GM21381 (cell line): ENCODE measurements at regions not wholly inside any gene's neighbourhood (a gene's known extent, or its start where the extent isn't known, plus 50 kb on each side); places are given as distances from the start of the nearest gene placed in this dataset.
"Not testable (repeated sequence)": the region's sequence is repeated elsewhere in the genome, so short reads cannot be mapped to it uniquely, and the experiment has no call there.

ENCODE experiments used
- ATAC-seq: cut with Tn5 transposase; IDR thresholded peaks from one replicate; pipeline ENCODE4 v1.9.1; 2021; ENCODE audit warnings: mild to moderate bottlenecking, moderate library complexity; ENCODE audit not compliant: unreplicated experiment

GRCh38 chr7:124643311-124643811 lies 122.2 kb downstream of the GPR37 start:
- no peak for ATAC-seq

GRCh38 chr7:124635416-124635815 lies 130.2 kb downstream of the GPR37 start:
- ATAC-seq: no peak

GRCh38 chr7:124633740-124634139 lies 131.9 kb downstream of the GPR37 start:
- no peak for ATAC-seq

GRCh38 chr7:124630395-124630794 lies 135.2 kb downstream of the GPR37 start:
- no peak for ATAC-seq

GRCh38 chr7:124618871-124619270 lies 146.7 kb downstream of the GPR37 start:
- no peak for ATAC-seq

DNA sequence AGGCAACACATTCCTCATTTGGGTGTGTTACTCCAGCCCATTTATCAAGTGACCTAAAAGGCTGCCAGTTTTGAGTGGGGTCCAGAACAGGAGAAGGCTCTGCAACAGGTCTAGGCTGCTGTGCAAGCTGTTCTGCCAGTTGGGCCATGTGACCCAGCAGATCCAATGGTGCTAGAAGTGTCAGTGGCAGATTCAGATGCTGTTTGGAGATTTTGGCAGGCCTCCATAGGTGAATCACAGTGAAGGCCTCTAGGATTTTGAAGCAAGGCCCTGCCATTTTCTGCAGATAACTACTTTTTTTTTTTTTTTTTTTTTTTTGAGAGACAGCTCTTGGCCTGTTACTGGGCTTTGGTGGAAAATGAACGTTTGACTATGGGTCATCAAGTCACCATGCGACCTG lies 147.5 kb downstream of the GPR37 start:
- ATAC-seq: not testable (repeated sequence)

- no peak for ATAC-seq
These were observed 162.5 kb downstream of the GPR37 start for GRCh38 chr7:124603066-124603465.

DNA sequence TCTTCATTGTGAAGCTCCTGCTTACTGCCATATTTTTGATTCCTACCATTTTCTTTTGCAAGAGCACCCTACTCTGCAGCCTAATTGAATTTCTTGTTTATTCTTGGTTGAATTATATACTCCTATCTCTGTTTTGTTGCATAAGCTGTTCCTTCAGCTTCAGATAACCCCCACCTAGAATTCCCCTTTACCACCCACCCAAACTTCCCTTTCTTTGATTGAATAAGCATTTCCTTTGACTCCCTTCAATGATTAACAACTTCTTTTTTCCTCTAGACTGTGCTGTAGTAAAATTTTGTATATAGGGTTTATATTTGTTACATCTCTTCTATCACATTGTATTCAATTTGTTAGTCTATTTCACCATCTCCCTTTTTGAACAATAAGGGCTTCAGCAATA lies 168.1 kb downstream of the GPR37 start:
- ATAC-seq: no peak

DNA sequence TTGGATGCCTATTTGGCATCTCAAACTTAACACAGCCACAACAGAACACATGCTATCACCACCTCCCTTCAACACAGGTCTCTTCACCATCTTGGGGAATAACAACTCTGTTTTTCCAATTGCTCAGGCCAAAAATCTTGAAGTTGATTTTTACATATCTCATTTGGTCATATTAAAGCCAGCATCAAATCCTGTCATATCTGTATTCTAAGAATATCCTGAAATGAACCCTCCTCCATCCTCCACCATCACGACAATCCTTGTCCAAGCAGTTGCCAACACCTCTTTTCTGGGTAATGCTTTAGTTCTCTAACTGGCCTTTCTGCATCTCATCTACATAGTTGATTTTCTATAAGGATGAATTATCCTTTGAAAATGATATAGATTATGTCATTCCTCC lies 168.7 kb downstream of the GPR37 start:
- ATAC-seq: no peak

GRCh38 chr7:124590814-124591213 lies 174.8 kb downstream of the GPR37 start:
- no peak for ATAC-seq

DNA sequence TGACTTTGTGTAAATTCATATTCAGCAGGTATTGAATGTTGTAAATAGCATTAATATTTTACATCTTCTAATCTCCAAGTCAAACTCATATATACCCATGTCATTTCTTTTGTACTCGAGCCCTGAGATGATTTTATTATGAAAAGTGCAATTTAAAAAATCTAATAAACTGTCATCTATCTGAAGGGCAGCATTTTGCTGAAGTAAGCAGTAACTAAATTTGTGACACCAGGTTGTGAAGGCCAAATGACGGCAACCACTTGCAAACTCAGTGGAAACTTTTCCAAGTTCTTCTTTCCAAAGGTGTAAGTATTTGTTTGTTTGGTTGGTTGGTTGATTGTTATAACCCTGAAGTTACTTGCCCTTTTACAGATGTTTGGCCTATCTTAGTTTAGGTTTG lies 188.3 kb downstream of the GPR37 start:
- ATAC-seq: no peak

- ATAC-seq: no peak
These were observed 190.4 kb downstream of the GPR37 start for GRCh38 chr7:124575176-124575575.

- ATAC-seq: no peak
These were observed 195.0 kb downstream of the GPR37 start for GRCh38 chr7:124570558-124570957.

GRCh38 chr7:124566583-124566982 lies 199.0 kb downstream of the GPR37 start:
- no peak for ATAC-seq

DNA sequence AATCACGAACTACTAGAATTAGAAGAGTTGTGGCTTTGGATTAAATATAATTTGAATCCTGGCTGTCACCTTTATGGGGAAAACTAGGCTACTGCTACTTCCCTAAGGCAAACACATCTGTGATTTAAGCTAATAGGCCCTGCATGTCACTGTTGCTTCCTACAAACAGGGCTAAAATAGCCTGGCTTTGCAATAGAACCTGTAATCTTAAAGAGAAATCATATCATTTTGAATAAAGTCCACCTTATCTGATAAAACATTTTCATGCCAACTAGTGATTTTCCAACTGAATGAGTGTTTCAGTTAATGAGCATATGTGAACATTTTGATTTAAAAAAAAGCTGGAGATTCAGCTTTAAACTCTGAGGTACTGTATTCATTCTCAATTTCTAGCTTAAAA lies 208.0 kb downstream of the GPR37 start:
- ATAC-seq: no peak

- no peak for ATAC-seq
These were observed 208.5 kb downstream of the GPR37 start for GRCh38 chr7:124557101-124557500.

- ATAC-seq: no peak
These were observed 212.1 kb downstream of the GPR37 start for GRCh38 chr7:124553502-124553901.

DNA sequence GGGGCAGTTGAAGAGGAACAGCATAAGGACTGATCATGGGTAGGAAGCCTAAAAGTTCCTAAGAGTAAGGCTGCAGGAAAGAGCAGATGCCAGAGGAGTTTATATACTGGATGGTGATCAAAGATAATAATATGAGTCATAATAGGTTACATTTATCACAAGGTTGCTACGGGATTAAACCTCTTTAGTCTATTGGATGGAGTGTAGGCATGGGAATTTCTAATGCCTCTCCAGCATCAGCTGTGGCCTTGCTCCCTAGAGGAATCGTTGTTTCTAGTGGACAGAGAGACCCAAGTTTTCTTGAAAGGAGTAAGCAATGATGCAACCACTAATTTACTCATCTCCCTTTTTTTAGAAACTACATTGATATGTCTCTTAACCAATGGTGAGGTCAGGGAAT lies 213.4 kb downstream of the GPR37 start:
- ATAC-seq: no peak

DNA sequence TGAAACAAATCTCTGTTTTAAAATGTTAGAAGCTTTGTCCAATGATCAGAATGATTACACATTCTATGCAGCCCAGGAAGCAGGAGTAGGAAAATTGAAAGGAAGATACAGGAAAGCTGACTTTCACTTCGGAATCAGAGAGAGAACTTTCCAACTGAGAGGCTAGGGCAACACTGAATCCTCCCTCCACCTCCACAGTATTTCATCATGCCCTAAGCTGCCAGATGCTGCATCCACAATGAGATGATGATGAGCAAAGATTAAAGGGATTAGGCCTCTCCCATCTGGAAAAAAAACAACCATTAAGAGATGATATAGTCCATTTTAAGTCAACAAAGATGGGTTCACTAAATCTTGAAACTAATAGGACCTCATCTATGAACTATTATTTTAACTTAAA lies 215.6 kb downstream of the GPR37 start:
- ATAC-seq: no peak

DNA sequence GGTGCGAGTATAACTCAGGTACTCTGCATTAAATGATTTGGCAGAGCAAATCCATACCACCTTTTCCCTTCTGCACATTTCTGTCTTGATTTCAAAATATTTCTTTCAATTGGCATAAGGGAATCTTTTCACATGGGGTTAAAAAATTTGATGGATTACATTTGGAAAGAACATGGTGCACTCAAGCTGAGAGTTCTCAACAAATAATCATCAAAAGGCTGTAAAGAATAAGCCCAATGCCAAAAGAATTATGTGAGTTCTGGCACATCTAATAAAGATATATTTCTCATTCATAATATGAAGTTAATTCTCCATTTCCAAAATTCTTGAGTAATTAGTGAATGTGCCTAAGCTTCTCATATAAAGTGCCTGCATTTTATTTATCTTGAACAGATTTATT lies 223.1 kb downstream of the GPR37 start:
- no peak for ATAC-seq

GRCh38 chr7:124536156-124536762 lies 229.3 kb downstream of the GPR37 start:
- no peak for ATAC-seq

GRCh38 chr7:124532166-124532565 lies 233.4 kb downstream of the GPR37 start:
- no peak for ATAC-seq

GRCh38 chr7:124516911-124517310 lies 248.7 kb downstream of the GPR37 start:
- ATAC-seq: no peak
